Neural cell (in vitro differentiated cells): ENCODE measurements at regions not wholly inside any gene's neighbourhood (a gene's known extent, or its start where the extent isn't known, plus 50 kb on each side); places are given as distances from the start of the nearest gene placed in this dataset.

ENCODE experiments used
- H2AFZ ChIP-seq: fragments of 200-600, 300-800 bp; sonication (generic), shearing (Covaris generic); 2 replicates; pipeline ENCODE4 v1.6.0; 2014; ENCODE audit warnings: low read depth, mild to moderate bottlenecking, antibody characterized with exemption, low read length, moderate library complexity
- H3F3A ChIP-seq: fragments of 200-600 bp; shearing (Covaris generic); 2 replicates; pipeline ENCODE4 v1.6.1; 2016; ENCODE audit warnings: mild to moderate bottlenecking, moderate library complexity, mixed read lengths, antibody characterized with exemption, low read length; ENCODE audit not compliant: insufficient read depth, poor library complexity, severe bottlenecking
- H3K27ac ChIP-seq: fragments of 200-600, 300-800 bp; sonication (generic), shearing (Covaris generic); 2 replicates; pipeline ENCODE4 v1.5.1; 2014; ENCODE audit warnings: mild to moderate bottlenecking, low read length, moderate library complexity
- H3K27me3 ChIP-seq: fragments of 300-800, 200-600 bp; sonication (generic), shearing (Covaris generic); 2 replicates; pipeline ENCODE4 v1.6.0; 2014; ENCODE audit warnings: mild to moderate bottlenecking, low read depth, low read length, moderate library complexity; ENCODE audit not compliant: insufficient read depth
- H3K36me3 ChIP-seq: fragments of 300-800, 200-600 bp; sonication (generic), shearing (Covaris generic); 2 replicates; pipeline ENCODE4 v1.5.1; 2014; ENCODE audit warnings: mild to moderate bottlenecking, antibody characterized with exemption, low read length, moderate library complexity; ENCODE audit not compliant: insufficient read depth
- H3K4me2 ChIP-seq: fragments of 300-800, 200-600 bp; sonication (generic), shearing (Covaris generic); 2 replicates; pipeline ENCODE4 v1.6.0; 2014; ENCODE audit warnings: mild to moderate bottlenecking, low read length
- H3K4me3 ChIP-seq: fragments of 300-800, 200-600 bp; sonication (generic), shearing (Covaris generic); 2 replicates; pipeline ENCODE4 v1.5.1; 2014; ENCODE audit warnings: mild to moderate bottlenecking, low read length, moderate library complexity
- H3K79me2 ChIP-seq: fragments of 200-600 bp; shearing (Covaris generic); replicated peaks from 2 replicates; pipeline ENCODE4 v1.6.0; 2014; ENCODE audit warnings: mild to moderate bottlenecking, low read length, moderate library complexity; ENCODE audit not compliant: insufficient read depth
- H3K9ac ChIP-seq: fragments of 300-800, 200-600 bp; sonication (generic), shearing (Covaris generic); 2 replicates; pipeline ENCODE4 v1.6.1; 2016; ENCODE audit warnings: mild to moderate bottlenecking, low read length, mixed read lengths
- H3K9me2 ChIP-seq: fragments of 200-600 bp; shearing (Covaris generic); 2 replicates; pipeline ENCODE4 v1.6.1; 2016; ENCODE audit warnings: mild to moderate bottlenecking, low read length, mixed read lengths; ENCODE audit not compliant: insufficient read depth
- H3K9me3 ChIP-seq: fragments of 200-600, 300-800 bp; sonication (generic), shearing (Covaris generic); 2 replicates; pipeline ENCODE4 v1.6.1; 2016; ENCODE audit warnings: mild to moderate bottlenecking, mixed run types, low read length, moderate library complexity, mixed read lengths
- H4K20me1 ChIP-seq: fragments of 200-600 bp; shearing (Covaris generic); 2 replicates; pipeline ENCODE4 v1.6.1; 2016; ENCODE audit warnings: mild to moderate bottlenecking, mixed run types; ENCODE audit not compliant: insufficient read depth
- EP300 ChIP-seq: fragments of 450-650 bp; conservative IDR thresholded peaks from 2 replicates; pipeline ENCODE4 v1.6.1; 2014; ENCODE audit warnings: antibody characterized with exemption, mild to moderate bottlenecking, moderate library complexity; ENCODE audit not compliant: poor library complexity, severe bottlenecking
- EZH2 ChIP-seq: fragments of 200-600, 300-800 bp; shearing (Covaris generic), sonication (generic); IDR thresholded peaks from 2 replicates; pipeline ENCODE4 v1.6.1; 2014; ENCODE audit warnings: antibody characterized with exemption, low read length, borderline replicate concordance, mild to moderate bottlenecking; ENCODE audit not compliant: insufficient read depth, poor library complexity, severe bottlenecking
- MXI1 ChIP-seq: fragments of 450-650 bp; conservative IDR thresholded peaks from 2 replicates; pipeline ENCODE4 v1.6.1; 2014; ENCODE audit warnings: antibody characterized with exemption, mild to moderate bottlenecking; ENCODE audit not compliant: poor library complexity, severe bottlenecking
- POLR2AphosphoS5 ChIP-seq: IDR thresholded peaks from 2 replicates; pipeline ENCODE4 v1.6.1; 2012
- RAD21 ChIP-seq: fragments of 450-650 bp; conservative IDR thresholded peaks from 2 replicates; pipeline ENCODE4 v1.6.1; 2014; ENCODE audit warnings: antibody characterized with exemption, mild to moderate bottlenecking, moderate library complexity
- SMC3 ChIP-seq: fragments of 450-650 bp; conservative IDR thresholded peaks from 2 replicates; pipeline ENCODE4 v1.6.1; 2014; ENCODE audit warnings: antibody characterized with exemption, mild to moderate bottlenecking, moderate library complexity; ENCODE audit not compliant: poor library complexity
- TAF1 ChIP-seq: IDR thresholded peaks from 2 replicates; pipeline ENCODE4 v1.6.1; 2012; ENCODE audit warnings: low read depth
- TF ChIP-seq, protein P1 (sequence below): IDR thresholded peaks from 2 replicates; pipeline ENCODE4 v1.6.1; 2012; ENCODE audit warnings: borderline replicate concordance
- TF ChIP-seq, protein P2 (sequence below): fragments of 450-650 bp; IDR thresholded peaks from 2 replicates; pipeline ENCODE4 v1.5.1; 2014; ENCODE audit warnings: antibody characterized with exemption, mild to moderate bottlenecking, moderate library complexity; ENCODE audit not compliant: poor library complexity, severe bottlenecking

DNA sequence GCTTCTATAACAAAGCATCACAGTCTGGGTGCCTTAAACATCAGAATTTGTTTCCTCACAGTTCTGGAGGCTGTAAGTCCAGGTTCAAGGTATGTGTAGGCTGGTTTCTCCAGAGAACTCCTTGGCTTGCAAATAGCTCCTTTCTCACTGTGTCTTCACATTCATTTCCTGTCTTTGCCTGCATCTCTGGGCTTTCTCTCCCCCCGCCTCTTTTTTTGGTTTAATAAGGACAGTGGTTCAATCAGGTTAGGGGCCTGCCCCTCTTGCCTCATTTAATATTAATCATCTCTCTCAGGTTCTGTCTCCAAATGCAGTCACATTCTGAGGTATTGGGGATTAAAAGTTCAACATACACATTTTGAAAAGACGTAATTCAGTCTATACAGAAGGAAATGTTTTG lies 225.5 kb upstream of the ATP10B start:
- H3K9me3 ChIP-seq, result no peaks in the 10 kb centered on the region
- no peaks in the 10 kb centered on the region for H4K20me1 ChIP-seq
- no peaks in the 10 kb centered on the region for H3K9me2 ChIP-seq
- TF ChIP-seq, protein P1, sequence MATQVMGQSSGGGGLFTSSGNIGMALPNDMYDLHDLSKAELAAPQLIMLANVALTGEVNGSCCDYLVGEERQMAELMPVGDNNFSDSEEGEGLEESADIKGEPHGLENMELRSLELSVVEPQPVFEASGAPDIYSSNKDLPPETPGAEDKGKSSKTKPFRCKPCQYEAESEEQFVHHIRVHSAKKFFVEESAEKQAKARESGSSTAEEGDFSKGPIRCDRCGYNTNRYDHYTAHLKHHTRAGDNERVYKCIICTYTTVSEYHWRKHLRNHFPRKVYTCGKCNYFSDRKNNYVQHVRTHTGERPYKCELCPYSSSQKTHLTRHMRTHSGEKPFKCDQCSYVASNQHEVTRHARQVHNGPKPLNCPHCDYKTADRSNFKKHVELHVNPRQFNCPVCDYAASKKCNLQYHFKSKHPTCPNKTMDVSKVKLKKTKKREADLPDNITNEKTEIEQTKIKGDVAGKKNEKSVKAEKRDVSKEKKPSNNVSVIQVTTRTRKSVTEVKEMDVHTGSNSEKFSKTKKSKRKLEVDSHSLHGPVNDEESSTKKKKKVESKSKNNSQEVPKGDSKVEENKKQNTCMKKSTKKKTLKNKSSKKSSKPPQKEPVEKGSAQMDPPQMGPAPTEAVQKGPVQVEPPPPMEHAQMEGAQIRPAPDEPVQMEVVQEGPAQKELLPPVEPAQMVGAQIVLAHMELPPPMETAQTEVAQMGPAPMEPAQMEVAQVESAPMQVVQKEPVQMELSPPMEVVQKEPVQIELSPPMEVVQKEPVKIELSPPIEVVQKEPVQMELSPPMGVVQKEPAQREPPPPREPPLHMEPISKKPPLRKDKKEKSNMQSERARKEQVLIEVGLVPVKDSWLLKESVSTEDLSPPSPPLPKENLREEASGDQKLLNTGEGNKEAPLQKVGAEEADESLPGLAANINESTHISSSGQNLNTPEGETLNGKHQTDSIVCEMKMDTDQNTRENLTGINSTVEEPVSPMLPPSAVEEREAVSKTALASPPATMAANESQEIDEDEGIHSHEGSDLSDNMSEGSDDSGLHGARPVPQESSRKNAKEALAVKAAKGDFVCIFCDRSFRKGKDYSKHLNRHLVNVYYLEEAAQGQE, result no peak
- TF ChIP-seq, protein P2, sequence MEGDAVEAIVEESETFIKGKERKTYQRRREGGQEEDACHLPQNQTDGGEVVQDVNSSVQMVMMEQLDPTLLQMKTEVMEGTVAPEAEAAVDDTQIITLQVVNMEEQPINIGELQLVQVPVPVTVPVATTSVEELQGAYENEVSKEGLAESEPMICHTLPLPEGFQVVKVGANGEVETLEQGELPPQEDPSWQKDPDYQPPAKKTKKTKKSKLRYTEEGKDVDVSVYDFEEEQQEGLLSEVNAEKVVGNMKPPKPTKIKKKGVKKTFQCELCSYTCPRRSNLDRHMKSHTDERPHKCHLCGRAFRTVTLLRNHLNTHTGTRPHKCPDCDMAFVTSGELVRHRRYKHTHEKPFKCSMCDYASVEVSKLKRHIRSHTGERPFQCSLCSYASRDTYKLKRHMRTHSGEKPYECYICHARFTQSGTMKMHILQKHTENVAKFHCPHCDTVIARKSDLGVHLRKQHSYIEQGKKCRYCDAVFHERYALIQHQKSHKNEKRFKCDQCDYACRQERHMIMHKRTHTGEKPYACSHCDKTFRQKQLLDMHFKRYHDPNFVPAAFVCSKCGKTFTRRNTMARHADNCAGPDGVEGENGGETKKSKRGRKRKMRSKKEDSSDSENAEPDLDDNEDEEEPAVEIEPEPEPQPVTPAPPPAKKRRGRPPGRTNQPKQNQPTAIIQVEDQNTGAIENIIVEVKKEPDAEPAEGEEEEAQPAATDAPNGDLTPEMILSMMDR, result no peak
- TF ChIP-seq EP300 (no peak), SMC3 (no peak), RAD21 (no peak), EZH2 (no peak), MXI1 (no peak), POLR2AphosphoS5 (no peak), TAF1 (no peak)
- H3K36me3 ChIP-seq, result no peaks in the 10 kb centered on the region
- H3K27me3 ChIP-seq, result no peaks in the 10 kb centered on the region
- H3K4me3 ChIP-seq, result no peak overlapping the region
- no peak overlapping the region for H3K9ac ChIP-seq
- H3K27ac ChIP-seq, result no peak overlapping the region
- no peaks in the 10 kb centered on the region for H3F3A ChIP-seq
- no peak overlapping the region for H2AFZ ChIP-seq
- no peaks in the 10 kb centered on the region for H3K79me2 ChIP-seq
- H3K4me2 ChIP-seq, result no peak overlapping the region

DNA sequence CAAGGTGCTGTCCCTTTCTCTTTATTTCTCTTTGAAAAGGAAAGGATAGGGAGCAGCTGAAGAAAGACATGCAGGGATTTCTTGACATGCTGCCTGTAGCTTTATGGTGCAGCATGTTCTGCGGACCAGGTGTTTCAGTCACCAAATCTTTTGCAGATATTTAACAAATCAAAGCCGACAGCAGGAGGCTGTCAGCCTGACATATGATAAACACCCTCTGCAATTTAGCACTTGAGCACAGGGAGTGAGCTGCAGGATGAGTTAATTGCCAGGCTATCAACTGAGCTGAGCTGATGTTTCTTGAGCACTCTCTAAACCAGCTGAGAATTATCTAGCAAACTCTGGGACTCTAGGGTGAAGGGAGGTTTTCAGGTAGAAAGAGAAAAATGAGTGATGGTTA lies 212.8 kb upstream of the ATP10B start:
- Histone ChIP-seq H3K4me2 (peak overlapping the region; percentile 21), H3K4me3 (peak overlapping the region; percentile 36), H3K36me3 (no peaks in the 10 kb centered on the region), H3F3A (peaks cover 8% of the 10 kb centered on the region), H3K27ac (peak overlapping the region; percentile 79), H3K9me3 (no peaks in the 10 kb centered on the region), H4K20me1 (no peaks in the 10 kb centered on the region), H3K79me2 (no peaks in the 10 kb centered on the region), H3K27me3 (no peaks in the 10 kb centered on the region), H3K9ac (peak overlapping the region; percentile 35), H3K9me2 (no peaks in the 10 kb centered on the region), H2AFZ (no peak overlapping the region)
- no peak for TF ChIP-seq MXI1
- peak; percentile 40 for TF ChIP-seq RAD21
- TF ChIP-seq POLR2AphosphoS5, result peak; percentile 87
- TF ChIP-seq TAF1, result no peak
- TF ChIP-seq, protein P2, result no peak
- peak; percentile 95 for TF ChIP-seq EP300
- TF ChIP-seq SMC3, result peak; percentile 51
- TF ChIP-seq, protein P1, result peak; percentile 59
